ENCODE measurements at regions not wholly inside any gene's neighbourhood (a gene's known extent, or its start where the extent isn't known, plus 50 kb on each side); places are given as distances from the start of the nearest gene placed in this dataset.

DNA sequence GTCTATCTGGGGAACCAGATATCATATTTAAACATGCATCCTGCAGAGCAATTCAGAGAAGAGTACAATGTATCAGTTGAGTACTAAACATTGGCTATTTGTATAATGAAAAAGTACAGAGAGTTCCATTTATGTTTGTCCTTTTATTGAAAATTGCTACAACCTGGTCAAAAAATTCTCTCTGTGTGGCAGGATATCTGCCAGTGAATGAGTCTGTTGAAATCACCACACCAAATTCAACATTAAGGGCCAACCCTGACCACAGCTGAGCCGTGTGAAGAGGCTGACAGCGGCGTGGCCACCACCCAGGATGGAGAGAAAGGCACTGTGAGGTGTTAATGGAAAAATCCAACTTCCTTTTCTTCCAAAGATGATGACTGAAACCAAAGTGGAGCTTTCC lies 422.7 kb upstream of the PIK3R1 start (continued):
- TF ChIP-seq, protein P1, sequence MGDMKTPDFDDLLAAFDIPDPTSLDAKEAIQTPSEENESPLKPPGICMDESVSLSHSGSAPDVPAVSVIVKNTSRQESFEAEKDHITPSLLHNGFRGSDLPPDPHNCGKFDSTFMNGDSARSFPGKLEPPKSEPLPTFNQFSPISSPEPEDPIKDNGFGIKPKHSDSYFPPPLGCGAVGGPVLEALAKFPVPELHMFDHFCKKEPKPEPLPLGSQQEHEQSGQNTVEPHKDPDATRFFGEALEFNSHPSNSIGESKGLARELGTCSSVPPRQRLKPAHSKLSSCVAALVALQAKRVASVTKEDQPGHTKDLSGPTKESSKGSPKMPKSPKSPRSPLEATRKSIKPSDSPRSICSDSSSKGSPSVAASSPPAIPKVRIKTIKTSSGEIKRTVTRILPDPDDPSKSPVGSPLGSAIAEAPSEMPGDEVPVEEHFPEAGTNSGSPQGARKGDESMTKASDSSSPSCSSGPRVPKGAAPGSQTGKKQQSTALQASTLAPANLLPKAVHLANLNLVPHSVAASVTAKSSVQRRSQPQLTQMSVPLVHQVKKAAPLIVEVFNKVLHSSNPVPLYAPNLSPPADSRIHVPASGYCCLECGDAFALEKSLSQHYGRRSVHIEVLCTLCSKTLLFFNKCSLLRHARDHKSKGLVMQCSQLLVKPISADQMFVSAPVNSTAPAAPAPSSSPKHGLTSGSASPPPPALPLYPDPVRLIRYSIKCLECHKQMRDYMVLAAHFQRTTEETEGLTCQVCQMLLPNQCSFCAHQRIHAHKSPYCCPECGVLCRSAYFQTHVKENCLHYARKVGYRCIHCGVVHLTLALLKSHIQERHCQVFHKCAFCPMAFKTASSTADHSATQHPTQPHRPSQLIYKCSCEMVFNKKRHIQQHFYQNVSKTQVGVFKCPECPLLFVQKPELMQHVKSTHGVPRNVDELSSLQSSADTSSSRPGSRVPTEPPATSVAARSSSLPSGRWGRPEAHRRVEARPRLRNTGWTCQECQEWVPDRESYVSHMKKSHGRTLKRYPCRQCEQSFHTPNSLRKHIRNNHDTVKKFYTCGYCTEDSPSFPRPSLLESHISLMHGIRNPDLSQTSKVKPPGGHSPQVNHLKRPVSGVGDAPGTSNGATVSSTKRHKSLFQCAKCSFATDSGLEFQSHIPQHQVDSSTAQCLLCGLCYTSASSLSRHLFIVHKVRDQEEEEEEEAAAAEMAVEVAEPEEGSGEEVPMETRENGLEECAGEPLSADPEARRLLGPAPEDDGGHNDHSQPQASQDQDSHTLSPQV (IDR thresholded peaks at IDR 0.05) = no peak
- TF ChIP-seq, protein P2, sequence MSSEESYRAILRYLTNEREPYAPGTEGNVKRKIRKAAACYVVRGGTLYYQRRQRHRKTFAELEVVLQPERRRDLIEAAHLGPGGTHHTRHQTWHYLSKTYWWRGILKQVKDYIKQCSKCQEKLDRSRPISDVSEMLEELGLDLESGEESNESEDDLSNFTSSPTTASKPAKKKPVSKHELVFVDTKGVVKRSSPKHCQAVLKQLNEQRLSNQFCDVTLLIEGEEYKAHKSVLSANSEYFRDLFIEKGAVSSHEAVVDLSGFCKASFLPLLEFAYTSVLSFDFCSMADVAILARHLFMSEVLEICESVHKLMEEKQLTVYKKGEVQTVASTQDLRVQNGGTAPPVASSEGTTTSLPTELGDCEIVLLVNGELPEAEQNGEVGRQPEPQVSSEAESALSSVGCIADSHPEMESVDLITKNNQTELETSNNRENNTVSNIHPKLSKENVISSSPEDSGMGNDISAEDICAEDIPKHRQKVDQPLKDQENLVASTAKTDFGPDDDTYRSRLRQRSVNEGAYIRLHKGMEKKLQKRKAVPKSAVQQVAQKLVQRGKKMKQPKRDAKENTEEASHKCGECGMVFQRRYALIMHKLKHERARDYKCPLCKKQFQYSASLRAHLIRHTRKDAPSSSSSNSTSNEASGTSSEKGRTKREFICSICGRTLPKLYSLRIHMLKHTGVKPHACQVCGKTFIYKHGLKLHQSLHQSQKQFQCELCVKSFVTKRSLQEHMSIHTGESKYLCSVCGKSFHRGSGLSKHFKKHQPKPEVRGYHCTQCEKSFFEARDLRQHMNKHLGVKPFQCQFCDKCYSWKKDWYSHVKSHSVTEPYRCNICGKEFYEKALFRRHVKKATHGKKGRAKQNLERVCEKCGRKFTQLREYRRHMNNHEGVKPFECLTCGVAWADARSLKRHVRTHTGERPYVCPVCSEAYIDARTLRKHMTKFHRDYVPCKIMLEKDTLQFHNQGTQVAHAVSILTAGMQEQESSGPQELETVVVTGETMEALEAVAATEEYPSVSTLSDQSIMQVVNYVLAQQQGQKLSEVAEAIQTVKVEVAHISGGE (CRISPR knock-in tag; IDR thresholded peaks at IDR 0.05) = no peak
- TF ChIP-seq, protein P3, sequence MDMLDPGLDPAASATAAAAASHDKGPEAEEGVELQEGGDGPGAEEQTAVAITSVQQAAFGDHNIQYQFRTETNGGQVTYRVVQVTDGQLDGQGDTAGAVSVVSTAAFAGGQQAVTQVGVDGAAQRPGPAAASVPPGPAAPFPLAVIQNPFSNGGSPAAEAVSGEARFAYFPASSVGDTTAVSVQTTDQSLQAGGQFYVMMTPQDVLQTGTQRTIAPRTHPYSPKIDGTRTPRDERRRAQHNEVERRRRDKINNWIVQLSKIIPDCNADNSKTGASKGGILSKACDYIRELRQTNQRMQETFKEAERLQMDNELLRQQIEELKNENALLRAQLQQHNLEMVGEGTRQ (IDR thresholded peaks at IDR 0.05; ENCODE audit: borderline replicate concordance, low read depth, low read length) = no peak
- TF ChIP-seq, protein P4, sequence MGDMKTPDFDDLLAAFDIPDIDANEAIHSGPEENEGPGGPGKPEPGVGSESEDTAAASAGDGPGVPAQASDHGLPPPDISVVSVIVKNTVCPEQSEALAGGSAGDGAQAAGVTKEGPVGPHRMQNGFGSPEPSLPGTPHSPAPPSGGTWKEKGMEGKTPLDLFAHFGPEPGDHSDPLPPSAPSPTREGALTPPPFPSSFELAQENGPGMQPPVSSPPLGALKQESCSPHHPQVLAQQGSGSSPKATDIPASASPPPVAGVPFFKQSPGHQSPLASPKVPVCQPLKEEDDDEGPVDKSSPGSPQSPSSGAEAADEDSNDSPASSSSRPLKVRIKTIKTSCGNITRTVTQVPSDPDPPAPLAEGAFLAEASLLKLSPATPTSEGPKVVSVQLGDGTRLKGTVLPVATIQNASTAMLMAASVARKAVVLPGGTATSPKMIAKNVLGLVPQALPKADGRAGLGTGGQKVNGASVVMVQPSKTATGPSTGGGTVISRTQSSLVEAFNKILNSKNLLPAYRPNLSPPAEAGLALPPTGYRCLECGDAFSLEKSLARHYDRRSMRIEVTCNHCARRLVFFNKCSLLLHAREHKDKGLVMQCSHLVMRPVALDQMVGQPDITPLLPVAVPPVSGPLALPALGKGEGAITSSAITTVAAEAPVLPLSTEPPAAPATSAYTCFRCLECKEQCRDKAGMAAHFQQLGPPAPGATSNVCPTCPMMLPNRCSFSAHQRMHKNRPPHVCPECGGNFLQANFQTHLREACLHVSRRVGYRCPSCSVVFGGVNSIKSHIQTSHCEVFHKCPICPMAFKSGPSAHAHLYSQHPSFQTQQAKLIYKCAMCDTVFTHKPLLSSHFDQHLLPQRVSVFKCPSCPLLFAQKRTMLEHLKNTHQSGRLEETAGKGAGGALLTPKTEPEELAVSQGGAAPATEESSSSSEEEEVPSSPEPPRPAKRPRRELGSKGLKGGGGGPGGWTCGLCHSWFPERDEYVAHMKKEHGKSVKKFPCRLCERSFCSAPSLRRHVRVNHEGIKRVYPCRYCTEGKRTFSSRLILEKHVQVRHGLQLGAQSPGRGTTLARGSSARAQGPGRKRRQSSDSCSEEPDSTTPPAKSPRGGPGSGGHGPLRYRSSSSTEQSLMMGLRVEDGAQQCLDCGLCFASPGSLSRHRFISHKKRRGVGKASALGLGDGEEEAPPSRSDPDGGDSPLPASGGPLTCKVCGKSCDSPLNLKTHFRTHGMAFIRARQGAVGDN (IDR thresholded peaks at IDR 0.05) = no peak
- no peak for TF ChIP-seq IKZF1 (conservative IDR thresholded peaks at IDR 0.05)
- no peak for TF ChIP-seq CBX3 (IDR thresholded peaks at IDR 0.05; ENCODE audit: borderline replicate concordance, low read depth)
- no peak for TF ChIP-seq RAD51 (IDR thresholded peaks at IDR 0.05)
